HepG2 (cell line): ENCODE measurements at regions not wholly inside any gene's neighbourhood (a gene's known extent, or its start where the extent isn't known, plus 50 kb on each side); places are given as distances from the start of the nearest gene placed in this dataset.

Experiments used
- EEA1 ChIP-seq: sonication (generic); formaldehyde crosslinking; IDR thresholded peaks from 2 replicates; pipeline ENCODE4 v1.5.1; 2020; ENCODE audit warnings: mild to moderate bottlenecking, missing genetic modification reagents, borderline replicate concordance
- ISL2 ChIP-seq: sonication (generic); formaldehyde crosslinking; IDR thresholded peaks from 2 replicates; pipeline ENCODE4 v1.5.0; 2020; ENCODE audit warnings: missing genetic modification reagents
- RBFOX2 ChIP-seq: fragments of 200-400 bp; formaldehyde crosslinking; IDR thresholded peaks from 2 replicates; pipeline ENCODE4 v1.6.1; 2017; ENCODE audit warnings: low read depth, mild to moderate bottlenecking, low read length
- SRSF4 ChIP-seq: fragments of 200-400 bp; formaldehyde crosslinking; IDR thresholded peaks from one replicate; pipeline ENCODE4 v1.6.1; 2018; ENCODE audit warnings: mild to moderate bottlenecking, low read depth, low read length, moderate library complexity; ENCODE audit not compliant: poor library complexity, severe bottlenecking
- STAT5B ChIP-seq: sonication (generic); formaldehyde crosslinking; IDR thresholded peaks from 2 replicates; pipeline ENCODE4 v1.4.0; 2020; ENCODE audit warnings: missing genetic modification reagents
- ZNF138 ChIP-seq: sonication (generic); formaldehyde crosslinking; IDR thresholded peaks from 2 replicates; pipeline ENCODE4 v1.5.0; 2020; ENCODE audit warnings: mild to moderate bottlenecking, low read depth, missing genetic modification reagents
- ZNF230 ChIP-seq: sonication (generic); formaldehyde crosslinking; IDR thresholded peaks from 2 replicates; pipeline ENCODE4 v1.4.0; 2020; ENCODE audit warnings: mild to moderate bottlenecking, missing genetic modification reagents
- ZSCAN9 ChIP-seq: IDR thresholded peaks from 2 replicates; pipeline ENCODE4 v1.6.1; 2016; ENCODE audit warnings: borderline replicate concordance
- TF ChIP-seq, protein P1 (sequence below): sonication (generic); formaldehyde crosslinking; IDR thresholded peaks from 2 replicates; pipeline ENCODE4 v1.8.0; 2022; ENCODE audit warnings: missing genetic modification reagents, mild to moderate bottlenecking, moderate library complexity, borderline replicate concordance
- TF ChIP-seq, protein P2 (sequence below): sonication (generic); formaldehyde crosslinking; IDR thresholded peaks from 2 replicates; pipeline ENCODE4 v1.4.0; 2020; ENCODE audit warnings: missing genetic modification reagents

DNA sequence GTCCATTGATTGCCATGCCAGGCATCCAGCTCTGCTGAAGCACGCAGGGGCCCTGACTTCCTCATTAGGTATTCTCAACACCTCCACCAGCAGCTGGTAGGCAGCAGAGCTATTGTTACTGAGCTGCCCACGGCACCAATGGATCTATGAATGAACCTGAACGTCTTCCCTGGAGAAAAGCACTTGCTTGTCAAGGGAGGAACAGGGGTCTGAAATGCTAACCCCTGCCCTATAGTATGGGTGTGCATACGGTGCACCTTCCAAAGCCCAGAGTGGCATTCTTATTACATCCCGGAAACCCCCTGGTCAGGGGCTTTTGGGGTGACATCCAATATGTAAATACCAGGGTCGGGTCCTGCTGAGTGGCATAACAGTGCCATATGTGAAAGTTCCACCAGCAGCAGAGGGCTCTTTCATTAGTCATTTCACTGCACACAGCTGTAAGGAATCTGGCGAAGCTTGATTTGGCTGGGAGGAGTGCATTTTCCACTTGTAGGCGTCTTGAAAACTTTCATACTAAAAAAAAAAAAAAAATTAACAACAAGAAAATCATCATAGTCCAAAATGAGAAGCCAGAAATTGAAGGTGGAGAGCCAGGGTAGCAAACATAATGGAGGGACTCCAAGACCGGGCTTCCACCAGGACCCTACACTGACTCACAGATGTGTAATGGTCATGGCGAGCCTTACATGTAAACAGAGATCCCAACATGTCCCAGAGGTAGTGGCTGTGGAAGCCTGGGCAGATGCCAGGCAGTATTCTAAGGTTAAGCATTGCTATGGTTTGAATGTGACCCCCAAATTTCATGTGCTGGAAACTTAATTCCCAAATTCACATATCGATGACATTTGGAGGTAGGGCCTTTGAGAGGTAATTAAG is 58.8 kb upstream of the PRDX6 start (continued):
- TF ChIP-seq SRSF4: no peak
- TF ChIP-seq, protein P1, sequence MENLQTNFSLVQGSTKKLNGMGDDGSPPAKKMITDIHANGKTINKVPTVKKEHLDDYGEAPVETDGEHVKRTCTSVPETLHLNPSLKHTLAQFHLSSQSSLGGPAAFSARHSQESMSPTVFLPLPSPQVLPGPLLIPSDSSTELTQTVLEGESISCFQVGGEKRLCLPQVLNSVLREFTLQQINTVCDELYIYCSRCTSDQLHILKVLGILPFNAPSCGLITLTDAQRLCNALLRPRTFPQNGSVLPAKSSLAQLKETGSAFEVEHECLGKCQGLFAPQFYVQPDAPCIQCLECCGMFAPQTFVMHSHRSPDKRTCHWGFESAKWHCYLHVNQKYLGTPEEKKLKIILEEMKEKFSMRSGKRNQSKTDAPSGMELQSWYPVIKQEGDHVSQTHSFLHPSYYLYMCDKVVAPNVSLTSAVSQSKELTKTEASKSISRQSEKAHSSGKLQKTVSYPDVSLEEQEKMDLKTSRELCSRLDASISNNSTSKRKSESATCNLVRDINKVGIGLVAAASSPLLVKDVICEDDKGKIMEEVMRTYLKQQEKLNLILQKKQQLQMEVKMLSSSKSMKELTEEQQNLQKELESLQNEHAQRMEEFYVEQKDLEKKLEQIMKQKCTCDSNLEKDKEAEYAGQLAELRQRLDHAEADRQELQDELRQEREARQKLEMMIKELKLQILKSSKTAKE (CRISPR knock-in tag): no peak
- no peak for TF ChIP-seq ZNF138 (CRISPR knock-in tag)
- no peak for TF ChIP-seq ISL2 (CRISPR knock-in tag)
- no peak for TF ChIP-seq ZSCAN9 (CRISPR knock-in tag)
- TF ChIP-seq RBFOX2: no peak
- TF ChIP-seq EEA1: no peak
- no peak for TF ChIP-seq STAT5B (CRISPR knock-in tag)
- no peak for TF ChIP-seq ZNF230
- TF ChIP-seq, protein P2, sequence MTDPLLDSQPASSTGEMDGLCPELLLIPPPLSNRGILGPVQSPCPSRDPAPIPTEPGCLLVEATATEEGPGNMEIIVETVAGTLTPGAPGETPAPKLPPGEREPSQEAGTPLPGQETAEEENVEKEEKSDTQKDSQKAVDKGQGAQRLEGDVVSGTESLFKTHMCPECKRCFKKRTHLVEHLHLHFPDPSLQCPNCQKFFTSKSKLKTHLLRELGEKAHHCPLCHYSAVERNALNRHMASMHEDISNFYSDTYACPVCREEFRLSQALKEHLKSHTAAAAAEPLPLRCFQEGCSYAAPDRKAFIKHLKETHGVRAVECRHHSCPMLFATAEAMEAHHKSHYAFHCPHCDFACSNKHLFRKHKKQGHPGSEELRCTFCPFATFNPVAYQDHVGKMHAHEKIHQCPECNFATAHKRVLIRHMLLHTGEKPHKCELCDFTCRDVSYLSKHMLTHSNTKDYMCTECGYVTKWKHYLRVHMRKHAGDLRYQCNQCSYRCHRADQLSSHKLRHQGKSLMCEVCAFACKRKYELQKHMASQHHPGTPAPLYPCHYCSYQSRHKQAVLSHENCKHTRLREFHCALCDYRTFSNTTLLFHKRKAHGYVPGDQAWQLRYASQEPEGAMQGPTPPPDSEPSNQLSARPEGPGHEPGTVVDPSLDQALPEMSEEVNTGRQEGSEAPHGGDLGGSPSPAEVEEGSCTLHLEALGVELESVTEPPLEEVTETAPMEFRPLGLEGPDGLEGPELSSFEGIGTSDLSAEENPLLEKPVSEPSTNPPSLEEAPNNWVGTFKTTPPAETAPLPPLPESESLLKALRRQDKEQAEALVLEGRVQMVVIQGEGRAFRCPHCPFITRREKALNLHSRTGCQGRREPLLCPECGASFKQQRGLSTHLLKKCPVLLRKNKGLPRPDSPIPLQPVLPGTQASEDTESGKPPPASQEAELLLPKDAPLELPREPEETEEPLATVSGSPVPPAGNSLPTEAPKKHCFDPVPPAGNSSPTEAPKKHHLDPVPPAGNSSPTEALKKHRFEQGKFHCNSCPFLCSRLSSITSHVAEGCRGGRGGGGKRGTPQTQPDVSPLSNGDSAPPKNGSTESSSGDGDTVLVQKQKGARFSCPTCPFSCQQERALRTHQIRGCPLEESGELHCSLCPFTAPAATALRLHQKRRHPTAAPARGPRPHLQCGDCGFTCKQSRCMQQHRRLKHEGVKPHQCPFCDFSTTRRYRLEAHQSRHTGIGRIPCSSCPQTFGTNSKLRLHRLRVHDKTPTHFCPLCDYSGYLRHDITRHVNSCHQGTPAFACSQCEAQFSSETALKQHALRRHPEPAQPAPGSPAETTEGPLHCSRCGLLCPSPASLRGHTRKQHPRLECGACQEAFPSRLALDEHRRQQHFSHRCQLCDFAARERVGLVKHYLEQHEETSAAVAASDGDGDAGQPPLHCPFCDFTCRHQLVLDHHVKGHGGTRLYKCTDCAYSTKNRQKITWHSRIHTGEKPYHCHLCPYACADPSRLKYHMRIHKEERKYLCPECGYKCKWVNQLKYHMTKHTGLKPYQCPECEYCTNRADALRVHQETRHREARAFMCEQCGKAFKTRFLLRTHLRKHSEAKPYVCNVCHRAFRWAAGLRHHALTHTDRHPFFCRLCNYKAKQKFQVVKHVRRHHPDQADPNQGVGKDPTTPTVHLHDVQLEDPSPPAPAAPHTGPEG (CRISPR knock-in tag): no peak
